C4-2B (cell line): ENCODE measurements at regions not wholly inside any gene's neighbourhood (a gene's known extent, or its start where the extent isn't known, plus 50 kb on each side); places are given as distances from the start of the nearest gene placed in this dataset.
"Not testable (repeated sequence)": the region's sequence is repeated elsewhere in the genome, so short reads cannot be mapped to it uniquely, and the experiment has no call there.

Experiments used
- H3K27ac ChIP-seq: fragments of 450-650 bp; 2 replicates; pipeline ENCODE4 v1.5.1; 2017

DNA sequence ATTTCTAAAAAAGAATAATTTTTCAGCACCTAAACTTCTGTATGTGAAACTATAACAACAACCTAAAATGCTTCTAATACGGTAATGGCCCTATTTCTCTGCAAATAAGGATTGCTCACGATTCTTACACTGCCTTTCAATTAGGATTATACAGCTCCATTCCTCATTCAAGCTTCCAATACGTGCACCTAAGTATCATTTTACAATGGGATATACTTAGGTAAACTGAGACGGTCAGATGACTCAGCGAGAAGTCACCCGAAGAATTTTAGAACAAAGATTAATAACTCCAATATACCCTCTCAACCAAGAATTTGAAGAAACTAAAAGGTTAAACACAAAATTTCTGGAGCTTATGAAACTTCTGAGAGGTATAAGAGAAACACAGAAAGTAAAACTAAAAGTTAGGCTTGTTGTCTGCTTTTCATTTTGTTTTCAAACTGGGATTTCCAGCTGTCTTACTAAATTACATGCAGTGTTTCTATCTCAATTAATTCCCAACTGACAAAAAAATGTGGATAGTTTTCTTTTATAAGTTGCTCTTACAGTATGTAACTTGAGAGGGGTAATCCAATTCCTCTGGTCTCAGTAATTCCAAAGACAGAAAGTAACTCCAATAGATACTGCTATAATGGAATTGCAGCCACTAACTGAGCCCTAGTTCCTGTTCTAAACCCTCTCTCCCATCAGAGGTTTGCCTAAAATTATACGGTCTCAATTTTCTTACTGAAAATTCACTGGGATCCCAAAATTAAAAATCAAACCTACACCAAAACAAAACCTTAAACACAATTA is 69.9 kb upstream of the NBPF20 start:
- H3K27ac ChIP-seq = not testable (repeated sequence)

DNA sequence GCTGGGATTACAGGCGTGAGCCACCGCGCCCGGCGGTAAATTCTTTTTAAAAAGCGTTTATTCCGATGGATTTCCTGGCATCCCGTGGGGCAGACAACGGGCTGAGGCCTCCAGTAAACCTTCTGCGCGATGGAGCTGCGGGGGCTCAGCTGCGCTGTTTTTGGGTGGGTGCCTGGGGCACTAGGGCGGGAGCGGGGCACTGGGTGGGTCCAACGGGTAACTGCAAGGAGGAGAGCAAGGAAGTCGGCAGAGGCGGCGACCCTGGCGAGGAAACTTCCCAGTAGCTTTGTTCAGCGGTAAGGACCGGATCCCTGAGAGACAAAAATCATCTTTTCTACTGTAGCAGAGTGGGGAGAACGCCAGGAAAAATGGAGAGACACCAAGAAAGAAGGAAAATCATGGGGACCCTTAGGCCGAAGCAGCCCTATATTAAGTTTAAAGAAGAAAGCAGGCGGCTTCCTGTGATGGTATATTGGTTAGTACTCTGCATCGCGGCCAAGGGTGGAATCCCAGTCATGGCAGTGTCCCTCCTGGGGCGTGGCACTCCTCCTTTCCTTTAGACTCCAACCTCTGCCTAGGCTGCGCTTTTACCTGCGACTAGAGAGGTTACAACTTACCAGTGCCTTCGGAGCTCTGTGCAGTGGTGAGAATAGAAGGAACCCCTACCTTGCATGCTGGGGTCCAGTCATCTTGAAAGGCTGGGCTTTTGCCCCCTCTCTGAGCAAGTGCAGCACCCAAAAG is 63.0 kb upstream of the NBPF20 start:
- not testable (repeated sequence) for H3K27ac ChIP-seq

DNA sequence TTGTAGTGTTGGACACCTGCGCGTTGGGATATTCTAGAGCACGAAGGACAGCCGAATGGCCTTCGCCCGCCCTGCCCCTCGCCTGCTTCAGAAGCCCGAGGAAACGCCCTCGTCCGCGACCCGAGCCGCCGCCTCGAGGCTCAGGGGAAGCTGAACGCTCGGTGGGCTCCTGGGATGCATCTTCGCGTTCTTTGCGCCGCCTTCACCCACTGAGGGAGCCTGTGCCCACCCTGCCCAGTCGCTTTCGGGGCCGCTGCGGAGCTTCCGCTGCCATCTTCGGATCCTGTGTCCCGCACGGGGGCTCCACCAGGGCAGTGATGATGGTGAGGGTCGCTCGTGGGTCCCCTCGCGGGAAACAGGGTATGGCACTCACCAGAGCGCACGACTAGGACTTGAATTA is 61.8 kb upstream of the NBPF20 start:
- not testable (repeated sequence) for H3K27ac ChIP-seq

- not testable (repeated sequence) for H3K27ac ChIP-seq
Observed at GRCh38 chr1:145484257-145484656, 58.9 kb upstream of the NBPF20 start.

DNA sequence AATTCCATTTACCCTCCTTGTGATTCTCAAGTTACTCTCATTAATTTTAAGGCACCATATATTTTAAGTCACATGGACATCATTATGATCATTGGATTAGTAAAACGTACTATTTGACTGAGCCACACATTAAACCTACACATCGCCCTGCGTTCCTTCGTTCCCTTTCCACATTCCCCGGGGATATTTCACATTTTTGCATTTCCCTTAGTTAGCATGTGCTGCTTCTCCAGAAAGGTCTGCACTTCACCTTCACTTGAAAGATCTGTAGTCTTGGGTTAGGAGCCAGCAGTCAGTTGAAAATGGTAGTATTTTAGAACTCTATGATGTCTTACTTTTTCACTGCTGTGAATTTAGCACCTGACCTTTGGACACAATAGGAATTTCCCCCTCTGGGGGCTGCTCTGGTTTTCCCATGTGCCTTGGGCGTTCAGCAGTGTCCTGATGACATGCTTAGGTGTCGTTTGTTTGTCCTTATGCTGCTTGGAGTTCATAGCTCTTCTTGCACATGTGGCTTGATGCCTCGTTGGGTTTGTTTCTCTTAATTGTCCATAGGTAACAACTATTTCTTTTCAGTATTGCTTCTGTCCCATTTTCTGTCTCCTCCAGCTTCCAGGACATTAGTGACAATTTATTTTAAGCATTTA is 56.9 kb upstream of the NBPF20 start:
- not testable (repeated sequence) for H3K27ac ChIP-seq

GRCh38 chr1:145475962-145476361 is 50.6 kb upstream of the NBPF20 start:
- not testable (repeated sequence) for H3K27ac ChIP-seq

DNA sequence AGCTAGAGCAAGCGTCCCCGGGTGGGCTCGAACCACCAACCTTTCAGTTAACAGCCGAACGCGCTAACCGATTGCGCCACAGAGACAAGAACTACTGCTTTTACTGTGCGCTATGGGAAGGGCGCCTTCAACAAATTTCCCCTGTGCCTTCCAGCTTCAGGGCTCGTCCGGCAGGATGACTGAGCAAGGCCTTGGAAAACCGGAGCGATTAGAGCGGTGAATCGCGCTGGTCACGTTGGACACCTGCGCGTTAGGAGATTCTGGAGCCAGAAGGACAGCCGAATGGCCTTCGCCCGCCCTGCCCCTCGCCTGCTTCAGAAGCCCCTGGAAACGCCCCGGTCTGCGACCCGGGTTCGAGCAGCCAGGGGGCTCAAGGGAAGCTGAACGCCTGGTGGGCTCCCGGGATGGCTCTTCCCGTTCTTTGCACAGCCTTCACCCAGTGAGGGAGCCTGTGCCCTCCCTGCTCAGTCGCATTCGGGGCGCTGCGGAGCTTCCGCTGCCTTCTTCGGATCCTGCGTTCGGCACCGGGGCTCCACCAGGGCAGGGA is 50.0 kb upstream of the NBPF20 start:
- not testable (repeated sequence) for H3K27ac ChIP-seq
